DLD1 (cell line): ENCODE measurements at regions not wholly inside any gene's neighbourhood (a gene's known extent, or its start where the extent isn't known, plus 50 kb on each side); places are given as distances from the start of the nearest gene placed in this dataset.
"Not testable (repeated sequence)": the region's sequence is repeated elsewhere in the genome, so short reads cannot be mapped to it uniquely, and the experiment has no call there.

Experiments
- in situ Hi-C: cut with HindIII; loops from 2 replicates; pipeline ENCODE4 v1.10.0; 2017; ENCODE audit warnings: low sequenced_read_pairs

GRCh38 chr9:80518441-80518840 lies 946.7 kb downstream of the TLE4 start:
- in situ Hi-C loops = no loop called here

DNA sequence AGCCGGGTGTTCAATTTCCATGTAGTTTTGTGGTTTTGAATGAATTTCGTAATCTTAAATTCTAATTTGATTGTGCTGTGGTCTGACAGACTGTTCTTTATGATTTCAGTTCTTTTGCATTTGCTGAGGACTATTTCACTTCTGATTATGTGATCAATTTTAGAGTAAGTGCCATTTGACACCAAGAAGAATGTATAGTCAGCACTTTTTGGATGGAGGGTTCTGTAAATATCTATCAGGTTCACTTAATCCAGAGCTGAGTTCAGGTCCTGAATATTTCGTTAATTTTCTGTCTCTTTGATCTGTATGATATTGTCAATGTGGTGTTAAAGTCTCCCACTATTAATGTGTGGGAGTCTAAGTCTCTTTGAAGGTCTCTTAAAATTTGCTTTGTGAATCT lies 944.9 kb downstream of the TLE4 start:
- in situ Hi-C loops = no loop called here

DNA sequence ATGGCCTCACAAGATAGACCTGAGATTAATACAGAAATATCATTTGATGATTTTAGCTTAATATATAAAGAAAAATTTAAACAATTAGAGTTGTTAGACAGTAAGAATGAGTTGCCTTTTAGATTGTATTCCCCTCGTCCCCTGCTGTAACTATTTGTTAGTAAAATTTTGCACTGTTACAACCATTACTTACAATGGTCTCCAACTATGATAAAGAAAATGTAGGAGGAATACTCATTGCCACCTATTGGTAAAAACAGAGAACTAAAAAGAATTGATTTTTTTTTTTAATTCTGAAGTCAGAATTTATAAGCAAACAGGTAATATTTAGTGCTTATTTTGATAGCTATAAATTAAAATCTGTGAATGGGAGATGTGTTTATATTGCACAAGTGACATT lies 937.6 kb downstream of the TLE4 start:
- in situ Hi-C loops = no loop called here

DNA sequence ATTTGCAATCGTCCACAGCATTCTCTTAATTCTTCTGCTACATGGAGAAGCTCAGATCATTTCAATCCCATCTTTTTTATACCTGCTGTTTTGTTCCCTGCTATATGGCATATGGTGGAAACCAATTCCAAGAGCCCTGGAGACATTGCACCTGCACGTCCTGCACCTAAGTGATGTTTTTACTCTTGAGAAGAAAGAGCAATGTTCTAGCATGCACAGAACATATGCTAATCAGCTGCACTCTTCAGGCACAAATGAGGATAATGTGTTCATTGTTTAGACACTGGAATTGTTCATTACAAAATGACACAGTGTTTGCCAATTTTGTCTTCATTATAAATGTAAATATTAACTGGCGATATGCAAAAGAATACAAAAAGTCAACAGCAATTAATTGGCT lies 935.8 kb downstream of the TLE4 start:
- in situ Hi-C loops = no loop called here

GRCh38 chr9:80504601-80505230 lies 933.0 kb downstream of the TLE4 start:
- in situ Hi-C loops = no loop called here

DNA sequence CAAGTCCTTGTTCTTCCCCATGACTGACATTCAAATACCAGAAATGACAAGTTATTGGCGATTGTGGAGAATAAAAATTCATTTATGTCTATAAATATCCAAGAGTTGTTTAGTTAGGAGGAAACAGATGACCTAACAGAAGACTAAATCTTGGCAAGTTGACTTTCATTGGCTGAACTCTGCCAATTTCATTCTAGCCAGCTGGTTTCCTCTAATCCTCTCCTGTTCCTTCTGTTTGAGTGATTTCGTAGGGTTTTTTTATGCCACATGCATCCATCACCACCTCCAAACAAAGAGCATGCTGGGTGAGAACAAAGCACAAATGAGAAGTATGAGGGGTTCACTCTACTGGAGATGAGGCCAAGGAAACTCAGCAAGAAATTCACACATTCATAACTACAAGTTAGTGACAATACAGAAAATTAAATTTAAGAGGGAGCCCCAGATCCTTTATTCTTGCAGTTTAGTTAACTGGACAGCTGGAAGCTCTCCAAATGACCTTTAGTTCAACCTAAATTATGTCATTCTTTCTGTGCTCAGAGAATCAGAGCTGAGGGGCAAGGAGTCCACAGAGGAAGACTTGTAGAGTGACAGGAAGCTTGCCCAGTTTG lies 932.0 kb downstream of the TLE4 start:
- in situ Hi-C loops = no loop called here

- in situ Hi-C loops = no loop called here
Measured at GRCh38 chr9:80502306-80502705, 930.5 kb downstream of the TLE4 start.

- in situ Hi-C loops = no loop called here
Measured at GRCh38 chr9:80501635-80502034, 929.9 kb downstream of the TLE4 start.

- in situ Hi-C loops = no loop called here
Measured at GRCh38 chr9:80500300-80500699, 928.5 kb downstream of the TLE4 start.

DNA sequence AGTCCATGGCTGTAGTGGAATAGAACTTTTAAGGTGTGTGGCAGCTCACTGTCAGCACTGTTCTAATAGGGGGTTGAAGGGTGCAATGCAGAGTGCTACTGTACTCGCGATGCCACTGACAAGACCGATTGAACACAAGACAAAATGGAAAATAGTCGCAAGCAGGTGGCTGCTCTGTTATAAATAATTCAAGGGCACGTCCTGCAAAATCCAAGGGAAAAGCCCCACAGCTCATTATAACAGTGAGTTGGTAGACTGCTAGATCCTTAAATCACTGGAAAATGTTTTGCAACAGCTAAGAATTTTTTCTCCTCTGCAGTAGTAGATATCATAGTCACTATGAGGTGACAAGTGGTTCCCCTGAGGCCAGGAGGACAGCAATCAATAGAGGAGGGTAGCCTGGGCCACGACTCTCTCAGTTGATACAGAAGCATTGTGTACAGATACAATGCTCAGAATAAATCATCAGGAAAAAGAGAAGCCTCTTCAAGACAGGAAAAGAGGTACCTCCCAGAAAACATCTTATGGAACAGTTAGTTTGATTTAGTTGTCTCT lies 926.3 kb downstream of the TLE4 start:
- in situ Hi-C loops = no loop called here

DNA sequence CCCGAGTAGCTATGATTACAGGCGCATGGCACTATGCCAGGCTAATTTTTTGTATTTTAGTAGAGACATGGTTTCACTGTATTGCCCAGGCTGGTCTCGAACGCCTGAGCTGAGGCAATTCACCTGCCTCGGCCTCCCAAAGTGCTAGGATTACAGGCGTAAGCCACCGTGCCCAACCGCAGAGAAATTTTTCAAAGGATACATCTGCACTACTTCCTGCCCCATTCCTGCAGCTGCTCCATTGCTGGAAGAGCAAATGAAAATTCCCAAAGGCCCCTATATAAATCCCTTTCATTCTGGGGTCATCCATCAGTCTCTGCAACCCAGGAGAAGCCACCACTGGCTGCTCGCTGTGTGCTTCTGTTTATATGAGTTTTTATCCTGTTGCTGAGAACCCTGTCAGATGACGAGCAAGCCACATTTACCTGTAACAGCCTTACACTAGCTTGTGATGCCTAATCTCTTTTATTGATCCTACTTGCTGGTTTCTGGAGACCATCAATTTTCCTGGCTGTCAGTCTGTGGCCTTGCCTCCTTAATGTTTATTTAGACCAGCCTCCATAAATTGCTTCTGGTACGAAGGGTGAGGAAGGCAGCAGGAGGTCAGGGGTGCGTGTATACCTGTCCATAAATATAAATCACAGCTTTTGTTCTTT lies 925.3 kb downstream of the TLE4 start:
- in situ Hi-C loops = no loop called here

DNA sequence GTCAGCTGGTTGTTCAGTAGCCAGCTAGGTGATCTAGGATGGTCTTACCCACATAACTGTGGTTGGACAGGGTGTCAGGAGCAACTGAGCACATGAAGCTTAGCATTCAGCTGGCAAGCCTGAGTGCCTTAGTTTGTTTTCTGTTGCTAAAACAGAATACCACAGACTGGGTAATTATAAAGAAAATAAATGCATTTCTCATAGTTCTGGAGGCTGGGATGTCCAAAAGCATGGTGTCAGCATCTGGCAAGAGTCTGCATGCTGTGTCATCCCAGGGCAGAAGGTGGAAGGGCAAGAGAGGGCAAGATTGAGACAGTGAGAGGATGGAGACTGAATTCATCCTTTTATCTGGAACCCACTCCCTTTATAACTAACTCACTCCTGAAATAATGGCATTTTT lies 921.5 kb downstream of the TLE4 start:
- in situ Hi-C loops = no loop called here

GRCh38 chr9:80492221-80492620 lies 920.5 kb downstream of the TLE4 start:
- in situ Hi-C loops = no loop called here

DNA sequence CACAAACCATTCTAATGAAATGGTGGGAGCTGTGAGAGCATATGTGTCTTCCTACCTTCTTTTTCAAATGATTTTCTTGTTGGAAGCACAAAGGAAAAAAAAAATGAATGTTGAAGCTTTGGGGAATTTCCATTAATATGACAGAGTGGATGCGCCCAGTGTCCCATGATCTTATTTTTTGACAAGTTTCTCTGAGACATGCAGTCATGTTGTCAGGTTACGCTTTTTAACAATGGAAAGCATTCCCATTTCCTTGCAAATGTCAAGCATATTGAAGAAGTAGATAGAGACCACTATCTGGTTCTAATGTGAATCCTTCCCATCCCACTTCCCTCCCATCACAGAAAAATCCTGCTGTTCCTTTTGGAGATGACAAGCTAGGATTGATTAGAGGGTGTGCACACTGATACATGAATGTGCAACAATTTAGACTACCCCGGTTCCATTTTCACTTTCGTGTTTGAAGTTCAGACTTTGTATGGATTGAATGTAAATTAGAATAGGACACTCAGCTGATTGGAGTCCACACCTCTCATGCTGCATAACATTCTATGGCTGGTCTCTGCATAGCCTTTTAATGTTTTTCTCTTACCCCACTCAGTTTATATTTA lies 919.4 kb downstream of the TLE4 start:
- in situ Hi-C loops = no loop called here

DNA sequence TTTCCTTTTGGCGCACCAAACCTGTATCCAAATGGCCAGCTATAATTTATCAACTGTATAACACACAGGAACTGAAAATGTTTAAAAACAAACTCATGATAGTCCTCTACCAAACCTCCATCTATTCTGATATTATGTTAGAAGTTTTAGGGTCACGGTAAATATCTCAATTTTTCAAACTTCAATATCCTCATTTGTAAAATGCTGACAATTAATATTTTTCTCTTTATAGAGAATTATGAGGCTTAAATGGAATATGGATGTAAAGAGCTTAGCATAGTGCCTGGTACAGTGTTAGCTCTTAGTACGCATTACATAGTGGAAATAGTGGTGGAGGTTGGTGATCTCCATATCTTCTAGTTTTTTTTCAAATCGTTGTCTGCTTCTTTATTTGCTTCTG lies 917.6 kb downstream of the TLE4 start:
- in situ Hi-C loops = no loop called here

DNA sequence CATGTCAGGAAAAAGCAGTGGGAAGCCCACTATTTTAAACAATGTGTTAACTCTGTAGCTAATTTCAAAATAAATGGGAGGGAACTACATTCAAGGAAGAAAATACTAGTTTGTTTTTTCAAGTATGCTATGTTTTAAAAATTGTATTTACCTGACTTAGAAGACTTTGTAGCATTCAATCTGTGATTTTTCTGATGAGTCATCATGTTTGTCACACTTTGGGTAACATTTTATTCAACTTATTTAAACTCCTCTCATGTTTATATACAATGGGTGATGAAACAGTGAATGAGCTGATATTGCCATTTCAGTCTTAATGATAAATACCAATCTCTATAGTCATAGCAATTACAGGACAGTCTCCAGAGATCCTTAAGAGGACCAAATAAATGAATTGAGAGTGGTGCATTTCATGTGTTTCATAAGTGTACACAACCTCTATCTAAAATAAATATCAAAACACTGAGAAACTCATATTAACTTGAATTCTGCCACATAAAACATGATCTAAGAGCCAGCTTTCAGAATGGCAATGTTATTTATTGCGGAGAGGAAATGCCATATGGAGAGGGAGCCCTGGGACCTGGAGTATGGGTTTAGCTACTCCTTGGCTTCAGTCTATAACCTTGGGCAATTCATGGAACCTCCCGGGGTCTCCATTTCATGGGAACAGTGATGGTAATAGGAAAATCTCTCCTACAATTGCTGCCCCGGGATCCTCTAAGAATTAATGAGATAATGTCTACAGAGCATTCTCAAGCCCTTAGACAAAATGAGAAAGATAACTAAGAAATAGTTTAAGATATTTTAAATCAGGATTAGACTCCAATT lies 913.9 kb downstream of the TLE4 start:
- in situ Hi-C loops = no loop called here

DNA sequence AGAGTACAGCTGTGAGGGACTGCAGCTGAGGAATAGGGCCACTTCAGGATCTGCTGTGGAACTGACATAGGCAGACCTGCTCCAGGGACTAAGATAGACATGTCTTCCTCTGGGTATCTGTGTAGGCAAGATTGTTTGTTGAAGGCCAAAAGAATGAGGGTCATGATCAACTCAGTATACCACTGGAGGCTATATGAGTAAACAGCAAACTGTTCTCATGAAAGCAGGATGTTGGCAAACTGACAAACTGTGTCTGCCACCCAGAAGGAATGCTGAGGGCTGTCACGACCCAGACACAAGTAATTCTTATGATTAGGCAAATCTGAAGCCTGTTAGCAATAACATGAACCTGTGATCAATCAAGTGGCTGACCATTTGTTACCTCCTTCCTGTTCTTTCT lies 910.5 kb downstream of the TLE4 start:
- in situ Hi-C loops = not testable (repeated sequence)

DNA sequence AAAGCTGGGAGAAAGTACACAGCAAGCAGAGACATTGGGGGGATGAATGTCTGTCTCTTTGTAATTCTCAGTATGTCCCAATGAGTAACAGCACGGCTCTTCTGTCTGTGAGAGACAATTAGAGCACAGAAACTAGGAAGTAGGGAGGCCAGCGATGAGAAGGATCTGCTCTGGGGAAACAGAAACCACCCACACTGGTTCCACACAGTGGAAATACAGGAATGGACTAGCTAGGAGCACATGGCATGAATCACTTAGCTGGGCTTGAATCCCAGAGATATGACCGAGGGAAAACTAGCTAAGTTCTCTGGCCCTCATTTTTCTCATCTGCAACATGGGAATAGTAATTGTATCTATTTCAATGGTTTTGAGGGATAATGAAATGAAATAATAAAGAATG lies 895.9 kb downstream of the TLE4 start:
- in situ Hi-C loops = no loop called here

- in situ Hi-C loops = no loop called here
Measured at GRCh38 chr9:80465556-80465955, 893.8 kb downstream of the TLE4 start.

DNA sequence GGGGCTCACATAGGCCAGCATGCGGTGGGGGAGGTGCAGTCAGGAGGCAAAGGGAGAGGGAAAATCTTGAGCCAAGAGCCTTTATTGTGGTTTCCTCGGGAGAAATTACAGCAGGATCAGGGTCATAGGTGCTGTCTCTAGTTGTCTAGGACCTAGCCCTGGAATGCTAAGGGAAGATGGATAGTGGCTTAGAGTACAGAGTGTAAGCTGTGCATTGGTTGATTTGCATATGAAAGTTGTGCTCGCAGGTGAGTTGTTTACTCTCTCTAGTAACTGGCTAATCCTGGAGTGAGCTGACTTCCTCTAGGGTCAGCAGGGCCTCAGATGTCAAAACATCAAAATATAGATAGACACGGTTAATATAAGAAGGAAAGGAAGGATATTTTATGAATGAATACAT lies 877.7 kb downstream of the TLE4 start:
- in situ Hi-C loops = no loop called here

- in situ Hi-C loops = no loop called here
Measured at GRCh38 chr9:80448996-80449395, 877.2 kb downstream of the TLE4 start.
